ENCODE measurements at regions not wholly inside any gene's neighbourhood (a gene's known extent, or its start where the extent isn't known, plus 50 kb on each side); places are given as distances from the start of the nearest gene placed in this dataset.

GRCh38 chr2:16130906-16131400 is 190.6 kb downstream of the MYCN start:
- DNase-seq (ENCODE audit: low spot score) (no peak), ATAC-seq (ENCODE audit: low read depth) (no peak)
- no peak for TF ChIP-seq CTCF (IDR thresholded peaks at IDR 0.05; ENCODE audit: poor library complexity, severe bottlenecking)
- Histone ChIP-seq H3K4me3 (ENCODE audit: severe bottlenecking) (no peak overlapping the region), H3K36me3 (ENCODE audit: low read depth) (no peaks in the 10 kb centered on the region), H3K27ac (ENCODE audit: poor library complexity, severe bottlenecking) (no peak overlapping the region), H3K9me3 (ENCODE audit: severe bottlenecking) (no peaks in the 10 kb centered on the region), H3K4me1 (ENCODE audit: insufficient read depth, poor library complexity, severe bottlenecking) (peaks cover 9% of the 10 kb centered on the region), H3K27me3 (ENCODE audit: insufficient read depth, poor library complexity, severe bottlenecking) (no peaks in the 10 kb centered on the region)

- TF ChIP-seq CTCF (IDR thresholded peaks at IDR 0.05; ENCODE audit: poor library complexity, severe bottlenecking) = no peak
- no peak overlapping the region for H3K27ac ChIP-seq (ENCODE audit: poor library complexity, severe bottlenecking)
- no peak overlapping the region for H3K4me3 ChIP-seq (ENCODE audit: severe bottlenecking)
- H3K27me3 ChIP-seq (ENCODE audit: insufficient read depth, poor library complexity, severe bottlenecking) = no peaks in the 10 kb centered on the region
- peaks cover 5% of the 10 kb centered on the region for H3K4me1 ChIP-seq (ENCODE audit: insufficient read depth, poor library complexity, severe bottlenecking)
- no peaks in the 10 kb centered on the region for H3K36me3 ChIP-seq (ENCODE audit: low read depth)
- no peak for DNase-seq (ENCODE audit: low spot score)
- no peaks in the 10 kb centered on the region for H3K9me3 ChIP-seq (ENCODE audit: severe bottlenecking)
- ATAC-seq (ENCODE audit: low read depth) = no peak
Measured at GRCh38 chr2:16130541-16130880, 190.2 kb downstream of the MYCN start.

GRCh38 chr2:16129716-16130540 is 189.6 kb downstream of the MYCN start:
- Histone ChIP-seq H3K9me3 (ENCODE audit: severe bottlenecking) (no peaks in the 10 kb centered on the region), H3K36me3 (ENCODE audit: low read depth) (no peaks in the 10 kb centered on the region), H3K4me1 (ENCODE audit: insufficient read depth, poor library complexity, severe bottlenecking) (peaks cover 4% of the 10 kb centered on the region), H3K4me3 (ENCODE audit: severe bottlenecking) (no peak overlapping the region), H3K27ac (ENCODE audit: poor library complexity, severe bottlenecking) (no peak overlapping the region), H3K27me3 (ENCODE audit: insufficient read depth, poor library complexity, severe bottlenecking) (no peaks in the 10 kb centered on the region)
- ATAC-seq (ENCODE audit: low read depth) (no peak), DNase-seq (ENCODE audit: low spot score) (no peak)
- TF ChIP-seq CTCF (IDR thresholded peaks at IDR 0.05; ENCODE audit: poor library complexity, severe bottlenecking) = no peak

DNA sequence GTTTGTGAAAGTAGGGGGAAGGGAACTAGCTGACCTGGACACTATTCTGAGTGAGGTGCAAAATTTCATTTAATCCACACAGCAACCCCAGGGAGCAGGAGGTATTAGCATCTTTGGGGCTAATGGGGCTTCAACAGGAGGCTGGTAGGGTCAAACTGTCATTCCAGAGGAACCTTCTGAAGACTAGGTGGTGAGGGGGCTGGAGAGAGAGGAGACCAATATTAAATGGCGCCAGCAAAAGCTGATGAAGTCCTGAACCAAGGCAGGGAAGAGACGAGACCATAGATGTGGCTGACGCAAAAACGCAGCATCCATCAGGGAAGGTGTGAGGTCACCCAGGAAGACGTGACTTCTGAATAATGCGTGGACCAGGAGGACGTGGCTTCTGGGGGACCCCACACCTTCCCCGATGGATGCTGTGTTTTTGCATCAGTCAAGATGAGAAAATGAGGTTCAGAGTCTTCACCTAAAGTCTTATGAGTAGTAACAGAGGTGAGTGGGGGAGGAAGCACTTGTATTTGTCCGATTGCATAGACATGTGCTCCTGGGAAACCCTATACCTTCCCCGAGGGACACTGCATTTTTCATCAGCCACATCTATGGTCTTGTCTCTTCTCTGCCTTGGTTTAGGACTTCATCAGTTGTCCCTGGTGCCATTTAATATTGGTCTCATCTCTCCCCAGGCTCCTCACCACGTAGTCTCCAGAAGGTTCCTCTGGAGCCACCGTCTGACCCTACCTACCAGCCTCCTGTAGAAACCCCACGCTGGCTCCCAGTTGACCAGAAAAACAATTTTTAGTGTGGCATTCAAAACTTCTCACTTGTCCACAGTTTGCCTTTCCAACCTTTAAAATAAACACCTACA is 188.6 kb downstream of the MYCN start:
- ATAC-seq (ENCODE audit: low read depth) (no peak), DNase-seq (ENCODE audit: low spot score) (no peak)
- Histone ChIP-seq H3K27ac (ENCODE audit: poor library complexity, severe bottlenecking) (no peak overlapping the region), H3K9me3 (ENCODE audit: severe bottlenecking) (no peaks in the 10 kb centered on the region), H3K4me3 (ENCODE audit: severe bottlenecking) (no peak overlapping the region), H3K4me1 (ENCODE audit: insufficient read depth, poor library complexity, severe bottlenecking) (peaks cover 4% of the 10 kb centered on the region), H3K36me3 (ENCODE audit: low read depth) (no peaks in the 10 kb centered on the region), H3K27me3 (ENCODE audit: insufficient read depth, poor library complexity, severe bottlenecking) (no peaks in the 10 kb centered on the region)
- TF ChIP-seq CTCF (IDR thresholded peaks at IDR 0.05; ENCODE audit: poor library complexity, severe bottlenecking) = no peak

All from RWPE2 (cell line).